ENCODE measurements at regions not wholly inside any gene's neighbourhood (a gene's known extent, or its start where the extent isn't known, plus 50 kb on each side); places are given as distances from the start of the nearest gene placed in this dataset.

DNA sequence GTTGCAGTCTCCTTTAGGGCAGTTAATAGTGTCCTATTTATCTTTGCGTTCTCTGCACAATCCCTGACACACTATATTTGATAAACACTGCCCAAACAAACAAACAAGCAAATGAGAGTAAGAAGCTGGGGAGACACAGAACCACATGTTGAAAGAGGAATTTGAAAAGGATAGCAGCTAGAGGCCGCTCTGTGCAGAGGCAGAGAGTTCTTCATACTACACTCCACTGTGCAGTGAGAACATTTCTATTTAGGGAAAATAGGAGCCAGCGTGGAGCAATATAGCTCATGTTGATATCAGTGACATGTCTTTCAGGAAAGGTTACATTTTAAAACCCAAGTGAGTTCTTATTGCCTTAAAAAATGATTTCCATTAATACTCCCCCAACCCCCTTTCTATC, 140.3 kb upstream of the SEL1L start:
- no peak for DNase-seq

DNA sequence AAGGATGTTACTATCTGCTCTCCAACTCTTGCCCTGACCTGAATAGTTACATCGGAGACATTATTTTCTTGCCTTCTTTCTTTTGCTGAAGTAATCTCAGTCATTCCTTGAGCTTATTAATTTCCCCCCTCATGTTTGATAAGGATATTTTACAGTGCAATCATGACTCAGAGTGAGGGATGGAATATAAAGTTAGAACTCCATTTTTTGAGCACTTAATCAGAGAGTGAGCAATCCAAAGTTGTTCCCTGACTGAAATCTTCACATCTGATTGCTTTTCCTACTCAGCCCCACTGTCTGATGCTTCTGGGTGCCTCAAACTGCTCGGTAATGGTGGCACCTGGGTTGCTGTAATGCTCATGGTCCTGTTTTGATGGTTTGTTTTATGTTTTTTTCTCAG, 142.7 kb upstream of the SEL1L start:
- no peak for DNase-seq

DNA sequence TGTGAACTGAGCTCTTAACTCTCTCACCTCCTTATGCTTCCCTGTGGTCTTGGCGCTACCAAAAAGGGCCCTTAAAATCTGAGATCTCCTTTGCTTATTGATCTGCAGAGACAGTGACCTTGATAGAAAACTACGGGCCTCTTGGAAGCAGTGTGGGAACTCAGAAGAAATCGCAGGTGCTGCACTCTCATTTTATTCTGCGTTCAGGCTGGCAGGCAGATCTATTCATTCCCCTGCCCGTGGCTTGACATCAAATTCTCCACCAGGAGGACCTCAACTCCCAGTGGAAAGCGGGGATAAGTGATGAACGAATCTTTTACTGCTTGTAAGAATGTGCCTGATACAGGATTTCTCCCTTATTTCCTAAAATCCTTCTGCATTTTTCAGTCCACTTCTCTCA, 143.2 kb upstream of the SEL1L start:
- DNase-seq, result no peak

DNA sequence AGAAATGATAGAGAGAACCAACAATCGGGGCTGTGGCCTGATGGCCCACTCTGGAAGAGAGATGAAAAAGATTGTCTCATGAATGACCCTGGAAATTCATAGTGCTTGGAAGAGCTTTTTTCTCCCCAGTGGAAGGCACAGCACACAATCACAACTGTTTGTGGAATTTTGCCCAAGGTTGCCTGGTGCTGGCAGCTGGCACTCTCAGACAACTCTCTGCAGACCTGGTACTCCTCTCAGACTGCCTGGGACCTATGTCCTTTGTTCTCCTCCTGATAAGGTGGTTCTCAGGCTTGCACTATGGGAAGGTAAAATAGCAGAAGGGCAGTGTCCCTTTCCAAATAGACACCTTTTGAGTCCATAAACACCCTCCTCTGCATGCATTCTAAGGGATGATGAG, 144.1 kb upstream of the SEL1L start:
- no peak for DNase-seq

DNA sequence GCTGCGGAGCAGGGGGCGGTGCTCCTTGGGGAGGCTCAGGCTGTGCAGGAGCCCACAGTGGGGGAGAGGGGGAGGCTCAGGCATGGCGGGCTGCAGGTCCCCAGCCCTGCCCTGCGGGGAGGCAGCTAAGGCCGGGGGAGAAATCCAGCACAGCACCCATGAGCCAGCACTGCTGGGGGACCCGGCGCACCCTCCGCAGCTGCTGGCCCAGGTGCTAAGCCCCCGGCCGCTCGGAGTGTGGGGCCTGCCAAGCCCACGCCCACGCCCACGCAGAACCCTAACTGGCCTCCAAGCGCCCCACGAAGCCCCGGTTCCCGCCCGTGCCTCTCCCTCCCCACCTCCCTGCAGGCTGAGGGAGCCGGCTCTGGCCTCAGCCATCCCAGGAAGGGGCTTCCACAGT, 145.6 kb upstream of the SEL1L start:
- DNase-seq, result no peak

DNA sequence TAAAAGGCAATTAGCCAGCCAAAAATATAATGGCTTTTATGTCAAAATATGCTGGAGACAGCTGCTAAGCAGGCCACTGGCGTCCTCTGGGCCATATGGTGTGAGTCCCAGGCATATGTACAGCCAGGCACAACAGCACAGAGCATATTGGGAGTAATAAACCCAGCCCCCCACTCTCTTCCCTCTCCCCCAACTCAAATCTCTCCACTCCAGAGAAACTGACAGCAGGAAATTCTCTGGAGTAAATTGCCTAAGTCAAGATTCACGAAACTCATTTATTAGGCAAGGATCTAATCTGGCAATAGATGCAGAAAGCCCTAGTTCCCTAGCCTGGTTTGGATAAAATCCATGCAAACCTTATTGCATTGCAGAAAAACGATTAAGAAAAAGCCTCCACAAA, 147.9 kb upstream of the SEL1L start:
- no peak for DNase-seq

DNA sequence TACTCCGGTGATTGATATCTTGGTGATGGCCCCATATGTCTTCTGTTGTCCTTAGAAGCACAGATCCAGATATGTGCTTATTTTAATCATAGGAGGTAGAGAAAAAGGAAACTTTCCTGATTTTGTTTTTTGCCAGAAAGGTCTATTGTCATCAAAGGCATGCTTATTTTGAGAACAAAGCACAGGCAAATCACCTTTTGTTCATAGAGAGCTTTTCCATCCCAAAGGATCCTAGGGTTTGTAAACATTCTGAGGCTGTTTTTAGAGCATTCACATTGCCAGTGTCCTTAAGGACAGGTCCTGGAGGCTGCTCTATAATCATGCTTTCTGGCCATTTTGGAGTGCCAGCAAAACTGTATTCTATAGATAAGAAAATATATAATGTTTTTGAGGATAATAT, 148.5 kb upstream of the SEL1L start:
- DNase-seq, result no peak

DNA sequence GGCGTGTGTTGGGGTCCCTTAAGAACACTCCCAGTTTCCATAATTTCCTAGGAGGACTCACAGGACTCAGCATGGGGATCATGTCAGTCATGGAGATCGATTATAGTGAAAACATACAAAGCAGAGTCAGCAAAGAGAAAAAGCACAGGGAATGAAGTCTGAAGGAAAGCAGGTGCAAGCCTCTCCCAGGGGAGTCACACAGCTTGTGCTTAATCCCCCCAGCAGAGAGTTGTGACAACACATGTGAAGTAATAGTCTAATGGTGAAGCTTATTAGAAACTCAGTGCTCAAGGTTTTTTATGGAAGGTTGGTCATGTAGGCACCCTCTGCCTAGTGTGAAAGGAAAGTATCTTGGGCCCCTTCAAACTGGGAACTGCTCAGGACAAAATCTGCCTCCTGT, 149.0 kb upstream of the SEL1L start:
- DNase-seq, result no peak

DNA sequence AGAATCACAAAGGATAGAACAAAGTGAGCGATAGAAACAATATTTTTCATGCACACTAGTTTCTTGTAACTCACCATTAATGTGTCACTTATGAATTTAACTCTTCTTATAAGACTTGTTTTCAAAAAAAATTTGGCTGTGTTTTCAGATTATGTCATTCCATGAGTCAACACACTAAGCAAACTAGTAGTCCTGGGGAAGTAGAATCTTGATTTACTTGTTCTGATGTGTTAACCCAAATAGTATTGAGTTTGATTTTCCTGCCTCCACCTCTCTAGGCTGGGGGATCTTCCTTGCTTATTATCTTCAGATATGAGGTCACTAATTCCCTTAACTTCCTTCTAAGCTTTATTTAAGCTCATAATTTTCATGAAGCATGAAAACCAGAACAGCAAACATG, 151.0 kb upstream of the SEL1L start:
- no peak for DNase-seq

DNA sequence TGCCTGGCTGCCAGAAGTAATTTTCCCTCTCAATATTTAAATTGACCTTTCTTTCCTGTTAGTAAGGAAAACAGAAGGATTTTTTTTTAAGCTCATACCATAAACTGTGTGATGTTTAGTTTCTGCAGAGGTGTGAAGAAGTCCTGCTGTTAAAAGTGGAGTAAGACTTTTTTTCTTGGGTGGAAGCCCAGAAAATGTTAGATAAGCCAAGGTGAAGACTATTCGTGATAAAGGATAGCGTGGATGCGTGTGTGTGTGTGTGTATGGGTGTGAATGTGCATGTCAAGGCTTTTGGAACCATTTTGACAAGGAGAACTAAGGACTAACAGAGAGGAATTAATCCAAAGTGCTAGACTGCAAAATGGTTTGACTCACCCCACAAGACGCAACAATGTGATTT, 152.9 kb upstream of the SEL1L start:
- DNase-seq, result no peak

DNA sequence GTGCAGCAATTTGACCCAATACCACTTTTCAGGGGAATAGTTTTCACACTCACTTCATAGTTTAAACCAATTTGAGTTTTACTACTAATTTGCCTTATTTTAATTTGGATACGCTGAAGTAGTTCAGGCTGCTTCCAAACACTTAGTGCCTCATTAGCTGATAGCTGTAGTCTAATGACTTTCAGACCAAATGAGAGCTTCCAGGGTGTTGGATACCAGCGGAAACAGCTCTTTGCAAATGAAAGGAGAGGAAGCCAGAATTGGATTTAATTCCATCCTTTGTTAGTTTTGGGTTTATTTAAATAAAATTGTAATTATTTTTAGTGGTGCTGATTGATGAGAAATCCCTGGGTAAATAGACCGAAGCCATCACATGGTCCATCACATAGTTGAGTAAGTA, 158.3 kb upstream of the SEL1L start:
- no peak for DNase-seq

DNA sequence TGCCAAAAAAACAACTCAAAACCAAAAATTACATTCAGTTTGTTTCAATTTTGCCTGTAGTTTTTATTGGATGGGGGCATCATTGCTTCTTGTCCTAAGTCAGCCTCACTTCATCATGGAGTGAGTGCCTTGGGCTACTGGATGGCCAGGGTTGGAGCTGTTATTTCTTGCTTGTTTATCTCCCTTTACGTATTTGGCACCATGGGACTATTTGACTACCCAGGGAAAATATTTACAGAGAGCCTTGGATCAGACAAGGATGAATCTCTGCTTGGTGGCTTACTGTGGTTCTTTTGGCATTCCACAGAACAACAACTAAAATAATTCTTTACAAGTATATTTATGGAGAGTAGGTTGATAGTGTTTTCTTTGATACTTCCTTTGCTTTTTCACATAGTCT, 160.8 kb upstream of the SEL1L start:
- no peak for DNase-seq

DNA sequence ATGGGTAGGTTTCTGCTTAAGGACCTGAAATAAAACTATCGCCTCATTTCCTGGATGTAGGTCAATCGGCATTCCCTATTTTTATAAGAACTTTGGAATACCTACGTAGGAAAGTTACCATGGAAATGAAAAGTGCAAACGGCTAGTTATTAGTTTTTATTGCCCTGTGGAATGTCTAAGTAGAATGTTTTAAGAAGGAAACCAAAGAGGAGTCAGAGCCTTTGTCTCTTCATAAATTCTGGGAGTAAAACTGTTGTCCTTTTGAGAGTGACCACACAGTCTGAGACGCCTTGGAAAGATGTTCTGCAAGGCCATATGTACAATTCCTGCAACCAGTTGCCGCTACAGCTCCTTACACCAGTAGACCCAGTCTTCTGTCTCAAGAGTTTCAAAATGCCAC, 176.0 kb upstream of the SEL1L start:
- DNase-seq, result no peak

DNA sequence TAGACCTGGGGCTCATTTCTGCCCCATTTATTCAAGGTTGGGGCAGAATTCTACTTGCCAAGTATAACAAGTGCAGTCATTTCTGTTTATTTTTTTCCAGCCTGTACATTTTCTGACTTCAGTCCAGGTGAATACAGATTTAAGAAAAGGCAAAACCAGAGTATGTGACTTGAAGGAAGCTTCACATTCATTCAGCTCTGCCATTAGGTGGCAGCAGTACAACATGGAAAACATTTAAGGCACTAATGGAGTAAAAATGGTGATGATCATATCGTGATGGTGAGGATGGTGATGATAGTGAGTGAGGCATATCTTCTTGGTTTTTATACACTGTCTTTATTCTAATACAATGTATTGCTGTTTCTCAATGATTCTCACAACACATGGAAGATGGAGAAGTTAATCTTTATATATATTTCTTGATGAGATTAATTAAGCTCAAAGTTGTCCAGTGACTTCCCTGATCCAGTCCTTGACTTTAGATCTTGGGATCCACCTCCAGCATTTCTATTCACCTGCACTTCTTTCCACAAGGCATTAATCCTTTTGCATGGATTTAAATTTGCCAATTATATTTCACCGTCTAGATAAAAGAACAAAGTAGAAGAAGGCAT, 176.7 kb upstream of the SEL1L start:
- DNase-seq, result no peak

DNA sequence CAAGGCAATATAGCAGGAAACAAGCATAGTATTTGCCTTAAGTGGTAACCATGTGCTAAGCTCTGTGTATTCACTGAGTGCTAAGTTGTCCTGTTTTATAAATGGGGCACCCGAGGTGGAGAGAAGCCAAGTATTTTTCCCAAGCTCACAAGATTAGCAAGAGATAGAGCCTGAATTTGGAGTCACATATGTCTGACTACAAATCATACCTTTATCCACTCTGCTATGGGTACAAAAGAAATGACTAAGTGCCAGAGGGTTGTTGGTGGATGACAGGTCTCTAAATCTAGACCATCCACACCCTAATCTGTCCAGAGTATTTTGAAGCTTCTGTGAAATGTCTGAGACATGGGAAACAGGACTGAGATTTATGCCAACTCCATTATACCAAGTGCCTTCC, 182.1 kb upstream of the SEL1L start:
- no peak for DNase-seq

DNA sequence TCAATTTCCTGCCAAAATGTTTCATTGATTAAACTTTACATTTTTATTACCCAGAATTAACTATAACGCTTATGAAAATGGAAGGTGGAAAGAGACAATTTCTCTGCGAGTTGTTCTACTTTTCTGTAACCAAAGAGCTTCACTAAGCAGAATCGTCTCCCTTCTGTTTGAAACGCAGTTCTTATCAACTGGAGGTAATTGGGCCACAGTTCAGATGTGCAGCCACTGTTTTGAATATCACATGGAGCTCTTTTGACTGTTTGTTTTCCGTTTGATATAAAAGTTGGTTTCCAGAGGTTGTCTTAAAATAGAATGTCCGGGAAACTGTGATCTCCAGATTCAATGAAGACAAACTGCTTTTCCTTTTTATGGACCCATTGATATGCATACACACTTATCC, 183.3 kb upstream of the SEL1L start:
- no peak for DNase-seq

DNA sequence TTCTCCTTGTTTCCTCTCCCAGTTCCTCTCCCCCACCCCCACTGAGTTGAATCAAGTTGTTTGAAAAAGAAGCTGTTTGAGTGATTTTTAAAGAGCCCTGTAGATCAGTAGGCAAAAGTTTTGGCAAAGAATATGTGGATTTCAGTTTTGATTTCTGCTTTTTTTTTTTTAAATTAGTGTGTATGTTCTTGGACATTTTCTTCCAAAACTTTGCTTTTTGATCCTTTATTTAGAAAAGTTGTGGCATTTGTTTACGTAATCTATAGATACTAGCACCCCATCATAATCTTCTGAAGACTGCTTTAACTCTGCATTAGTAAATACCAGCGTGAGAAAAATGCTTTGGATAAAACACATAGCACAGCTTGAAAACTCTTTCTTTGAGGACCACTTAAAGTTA, 190.3 kb upstream of the SEL1L start:
- DNase-seq, result no peak

DNA sequence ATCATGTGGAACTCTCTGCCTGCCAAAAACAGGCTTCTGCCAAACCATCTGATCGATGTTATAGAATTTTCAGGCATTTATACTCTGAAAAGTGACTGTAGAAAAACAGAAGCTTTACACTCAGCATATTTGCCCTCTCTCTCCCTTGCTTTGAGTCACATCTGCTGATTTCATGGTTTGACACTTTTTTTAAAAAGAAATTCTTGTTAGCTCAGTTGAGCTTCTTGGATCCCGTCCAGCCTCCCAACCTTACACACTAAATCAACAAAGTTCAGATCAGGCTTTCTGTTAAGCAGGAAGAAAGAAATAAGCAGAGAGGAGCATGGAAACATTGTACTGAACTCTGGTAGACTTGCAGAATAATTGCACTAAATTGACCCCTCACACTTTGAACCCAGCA, 193.6 kb upstream of the SEL1L start:
- no peak for DNase-seq

DNA sequence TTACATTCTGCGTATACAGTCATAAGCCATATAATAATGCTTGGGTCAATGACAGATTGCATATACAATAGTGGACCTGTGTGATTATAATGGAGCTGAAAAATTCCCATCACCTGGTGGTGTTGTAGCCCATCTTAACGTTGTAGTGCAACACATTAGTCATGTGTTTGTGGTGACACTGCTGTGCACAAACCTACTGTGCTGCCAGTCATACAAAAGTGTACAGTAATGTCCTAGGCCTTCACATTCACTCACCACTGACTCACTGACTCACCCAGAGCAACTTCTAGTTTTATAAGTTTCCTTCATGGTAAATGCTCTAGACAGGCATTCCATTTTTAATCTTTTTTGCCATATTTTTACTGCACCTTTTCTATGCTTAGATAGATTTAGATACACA, 194.8 kb upstream of the SEL1L start:
- DNase-seq, result no peak

DNA sequence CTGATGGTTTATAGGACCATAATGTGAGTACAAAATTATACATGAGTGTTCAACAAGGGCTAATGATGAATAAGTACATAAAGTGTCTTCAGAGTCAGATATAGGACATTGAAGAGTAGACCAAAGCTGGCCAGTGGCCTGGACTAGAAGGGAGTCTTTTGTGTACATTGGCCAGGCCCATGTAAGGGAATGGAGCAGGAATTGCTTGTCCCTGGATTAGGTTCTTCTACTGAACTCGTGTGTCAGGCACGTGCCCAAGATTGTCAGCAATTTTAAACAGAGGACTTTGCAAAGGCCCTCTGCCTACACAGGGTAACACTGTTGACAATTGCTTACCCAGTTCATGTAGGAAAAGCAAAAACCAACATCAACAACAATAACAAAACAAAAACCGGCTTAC, 196.0 kb upstream of the SEL1L start:
- DNase-seq, result no peak

DNA sequence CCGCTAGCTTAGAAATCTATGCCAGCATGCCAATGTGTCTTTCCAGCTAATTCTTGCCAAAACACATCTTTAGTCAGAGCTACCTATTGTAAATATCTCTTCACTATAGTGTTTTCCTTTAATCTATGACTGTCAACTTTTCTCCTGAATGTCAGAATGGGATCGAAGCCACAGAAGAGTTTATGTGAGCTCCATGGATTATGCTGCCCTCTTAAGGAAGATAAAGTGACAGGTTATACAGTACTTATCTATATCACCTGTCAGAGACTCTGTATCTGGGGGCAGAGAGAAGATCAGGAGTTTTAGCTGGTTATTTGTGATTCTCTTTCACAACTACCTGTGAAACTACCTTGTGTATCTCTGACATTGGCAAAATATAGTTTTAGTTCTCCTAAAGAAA, 204.3 kb upstream of the SEL1L start:
- DNase-seq, result no peak

DNA sequence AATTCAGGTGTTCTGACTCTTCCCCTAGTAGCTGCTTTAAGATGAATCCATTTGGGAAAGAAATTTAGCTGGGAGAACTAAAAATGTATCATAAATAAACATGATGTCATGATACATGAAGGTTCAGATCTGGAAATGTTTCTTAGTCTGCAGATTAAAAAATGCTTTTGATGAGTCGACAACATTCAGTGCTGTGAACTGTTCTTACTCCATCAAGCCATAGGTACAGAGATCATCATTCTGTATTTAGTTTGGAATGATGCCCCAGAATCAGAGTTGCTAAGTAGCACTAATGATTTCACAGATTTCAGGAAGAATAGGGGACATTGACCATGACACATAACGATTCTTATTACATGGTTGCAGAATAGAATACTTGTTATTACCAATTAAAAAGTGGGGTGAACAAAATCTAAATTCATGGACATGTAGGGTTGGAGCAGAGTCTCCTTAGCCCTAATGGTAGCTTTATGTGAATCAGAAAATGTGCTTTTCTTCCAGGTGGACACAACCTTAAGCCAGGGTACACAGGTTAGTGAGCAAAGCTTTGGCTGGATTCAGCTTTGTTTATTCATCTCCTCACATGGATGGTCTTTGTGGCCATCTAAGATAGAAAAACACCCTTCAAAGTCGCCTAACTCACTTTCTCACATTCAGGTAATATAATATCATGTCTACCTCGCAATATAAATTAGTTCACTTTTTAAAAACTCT, 205.4 kb upstream of the SEL1L start:
- DNase-seq, result no peak

DNA sequence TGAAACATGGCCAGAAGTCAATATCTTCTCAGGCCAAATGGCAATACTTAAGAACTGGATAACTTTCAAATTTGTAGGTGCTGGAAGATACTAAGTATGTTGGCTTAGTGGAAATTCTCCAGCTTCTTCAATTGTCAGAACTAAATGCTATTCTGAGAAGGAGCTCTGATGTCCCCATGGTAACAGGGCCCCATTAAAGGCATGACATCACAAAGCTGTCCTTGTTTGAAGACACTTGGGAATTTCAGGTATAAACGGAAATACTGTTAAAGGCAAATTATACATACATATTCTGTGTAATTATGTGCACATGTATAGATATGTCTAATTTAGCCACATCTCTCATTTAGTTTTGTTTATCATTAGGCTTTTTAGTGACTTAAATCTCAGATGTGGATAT, 210.0 kb upstream of the SEL1L start:
- DNase-seq, result no peak

DNA sequence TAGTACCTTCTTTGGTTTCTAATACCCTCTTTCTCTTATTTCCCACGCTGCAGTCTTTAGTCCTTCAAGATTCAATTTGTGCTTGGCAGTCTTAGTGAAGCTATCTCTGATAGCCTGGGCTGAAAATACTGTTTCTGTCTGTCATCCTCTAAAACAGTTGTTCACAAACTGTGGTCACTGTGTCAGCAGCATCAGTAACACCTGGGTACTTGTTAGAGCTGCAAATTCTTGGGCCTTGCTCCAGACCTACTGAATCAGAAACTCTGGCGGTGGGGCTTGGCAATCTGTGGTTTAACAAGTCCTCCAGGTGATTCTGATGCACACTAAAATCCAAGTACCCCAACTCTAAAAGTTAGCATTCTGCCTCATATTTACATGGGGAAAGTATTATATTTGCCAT, 217.5 kb upstream of the SEL1L start:
- no peak for DNase-seq

DNA sequence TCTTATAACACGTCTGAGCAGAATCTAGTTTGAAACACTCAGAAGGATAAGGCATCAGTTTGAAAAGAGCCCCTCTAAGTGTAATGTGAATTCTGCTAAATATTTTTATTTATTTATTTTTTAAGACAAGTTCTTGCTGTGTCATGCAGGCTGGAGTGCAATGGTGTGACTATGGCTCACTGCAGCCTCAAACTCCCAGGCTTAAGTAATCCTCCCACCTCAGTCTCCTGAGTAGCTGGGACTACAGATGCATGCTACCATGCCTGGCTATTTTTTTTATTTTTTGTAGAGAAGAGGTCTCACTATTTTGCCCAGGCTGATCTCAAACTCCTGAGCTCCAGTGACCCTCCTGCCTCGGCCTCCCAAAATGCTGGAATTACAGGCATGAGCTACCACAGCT, 225.9 kb upstream of the SEL1L start:
- DNase-seq, result no peak
